ENCODE measurements at regions not wholly inside any gene's neighbourhood (a gene's known extent, or its start where the extent isn't known, plus 50 kb on each side); places are given as distances from the start of the nearest gene placed in this dataset.

- no peak overlapping the region for H3K4me2 ChIP-seq (ENCODE audit: low read length)
- no peaks in the 10 kb centered on the region for H3K9me3 ChIP-seq (ENCODE audit: control insufficient read depth in 1 of 2, insufficient read depth in 1 of 2, low read depth in 1 of 2, low read length in 2 of 2)
- H3K9me2 ChIP-seq (ENCODE audit: insufficient read depth): no peaks in the 10 kb centered on the region
- H3K4me1 ChIP-seq (ENCODE audit: control insufficient read depth in 1 of 2, insufficient read depth in 2 of 2, low read length in 2 of 2): no peaks in the 10 kb centered on the region
- TF ChIP-seq JUND (IDR thresholded peaks at IDR 0.05): no peak
- no peak for TF ChIP-seq SIN3A (IDR thresholded peaks at IDR 0.05; ENCODE audit: low read depth)
- no peak for TF ChIP-seq EZH2 (IDR thresholded peaks at IDR 0.05)
- TF ChIP-seq, protein P1, sequence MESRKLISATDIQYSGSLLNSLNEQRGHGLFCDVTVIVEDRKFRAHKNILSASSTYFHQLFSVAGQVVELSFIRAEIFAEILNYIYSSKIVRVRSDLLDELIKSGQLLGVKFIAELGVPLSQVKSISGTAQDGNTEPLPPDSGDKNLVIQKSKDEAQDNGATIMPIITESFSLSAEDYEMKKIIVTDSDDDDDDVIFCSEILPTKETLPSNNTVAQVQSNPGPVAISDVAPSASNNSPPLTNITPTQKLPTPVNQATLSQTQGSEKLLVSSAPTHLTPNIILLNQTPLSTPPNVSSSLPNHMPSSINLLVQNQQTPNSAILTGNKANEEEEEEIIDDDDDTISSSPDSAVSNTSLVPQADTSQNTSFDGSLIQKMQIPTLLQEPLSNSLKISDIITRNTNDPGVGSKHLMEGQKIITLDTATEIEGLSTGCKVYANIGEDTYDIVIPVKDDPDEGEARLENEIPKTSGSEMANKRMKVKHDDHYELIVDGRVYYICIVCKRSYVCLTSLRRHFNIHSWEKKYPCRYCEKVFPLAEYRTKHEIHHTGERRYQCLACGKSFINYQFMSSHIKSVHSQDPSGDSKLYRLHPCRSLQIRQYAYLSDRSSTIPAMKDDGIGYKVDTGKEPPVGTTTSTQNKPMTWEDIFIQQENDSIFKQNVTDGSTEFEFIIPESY (IDR thresholded peaks at IDR 0.05; ENCODE audit: extremely low read depth, insufficient replicate concordance, low read length): no peak
- TF ChIP-seq TCF7L2 (IDR thresholded peaks at IDR 0.05; ENCODE audit: borderline replicate concordance, extremely low read depth, insufficient read depth, insufficient read length): no peak
- TF ChIP-seq RAD21 (IDR thresholded peaks at IDR 0.05; ENCODE audit: low read depth): no peak
- no peak for TF ChIP-seq CTCF (IDR thresholded peaks at IDR 0.05 in 2 of 3, conservative IDR thresholded peaks at IDR 0.05 in 1 of 3; ENCODE audit: borderline replicate concordance in 1 of 3, insufficient read depth in 1 of 3, low read depth in 2 of 3, low read length in 2 of 3)
- TF ChIP-seq MAX (IDR thresholded peaks at IDR 0.05): no peak
- no peak for TF ChIP-seq ATF3 (IDR thresholded peaks at IDR 0.05)
- no peak for TF ChIP-seq ELF1 (IDR thresholded peaks at IDR 0.05; ENCODE audit: borderline replicate concordance, low read depth)
- no peak for TF ChIP-seq POLR2AphosphoS5 (IDR thresholded peaks at IDR 0.05; ENCODE audit: low read depth, low read length)
- no peaks in the 10 kb centered on the region for H4K20me1 ChIP-seq (ENCODE audit: insufficient read depth)
- intact Hi-C loops (cut with micrococcal nuclease): no loop called here
- H3K79me2 ChIP-seq (ENCODE audit: insufficient read depth, low read length): no peaks in the 10 kb centered on the region
- H3K4me3 ChIP-seq (replicated peaks in 1 of 2; ENCODE audit: low read depth in 1 of 2, low read length in 2 of 2): no peak overlapping the region
- RAD21 ChIA-PET (ENCODE audit: low non-redundant PET in 1 of 2, low total read pairs in 2 of 2, uncharacterized antibody in 2 of 2, unreplicated experiment in 2 of 2): no interaction called here
- ATAC-seq (no peak), DNase-seq (ENCODE audit: low read depth, low spot score) (no peak)
- BruUV-seq (replicated peaks): no TSS peak
- no peaks in the 10 kb centered on the region for H3K27me3 ChIP-seq (ENCODE audit: insufficient read depth, low read length)
- no peak overlapping the region for H3K9ac ChIP-seq (ENCODE audit: low read length)
- CTCF ChIA-PET: interaction anchor here (0.6 kb wide), 1 partner anchor 9 kb away, joined by 5 read pairs; no protein-coding TSS in a partner anchor
- POLR2A ChIA-PET: no interaction called here
- no peak overlapping the region for H2AFZ ChIP-seq (ENCODE audit: low read depth, low read length, poor library complexity, severe bottlenecking)
- H3K36me3 ChIP-seq (ENCODE audit: control insufficient read depth in 1 of 2, insufficient read depth in 2 of 2, low read length in 2 of 2): no peaks in the 10 kb centered on the region
- H3K27ac ChIP-seq (ENCODE audit: low read depth, low read length): no peak overlapping the region
Observed at GRCh38 chr6:21457647-21458046, 135.9 kb upstream of the SOX4 start.

All from HCT116 (cell line).